Activated effector memory CD4-positive, alpha-beta T cell treated with anti-CD3 and anti-CD28 coated beads, Interleukin-2, amount 50 U/mL, for 16 hours (primary cell): ENCODE measurements at regions not wholly inside any gene's neighbourhood (a gene's known extent, or its start where the extent isn't known, plus 50 kb on each side); places are given as distances from the start of the nearest gene placed in this dataset.

Source experiments
- DNase-seq: peaks from one replicate; pipeline ENCODE4 v3.0.0-alpha.2; 2020

DNA sequence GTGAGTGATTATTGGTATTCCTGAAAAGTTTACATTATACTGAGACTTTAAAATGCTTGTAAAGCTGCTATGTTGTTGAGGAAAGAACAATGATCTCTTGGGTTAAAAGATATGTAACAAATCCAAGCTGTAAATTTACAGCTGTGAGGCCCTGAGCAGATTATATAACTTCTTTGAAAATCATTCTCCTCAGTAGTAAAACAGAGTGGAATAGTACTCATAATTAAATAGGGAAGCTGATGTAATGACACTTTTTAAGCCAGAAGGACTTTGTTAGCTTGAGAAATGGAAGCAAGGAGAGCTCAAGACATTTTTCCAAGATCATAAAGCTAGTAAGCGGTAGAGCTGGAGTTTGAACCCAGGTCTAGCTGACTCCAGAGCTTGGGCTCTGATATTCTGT, 363.9 kb downstream of the TMEM135 start:
- DNase-seq, result no peak

DNA sequence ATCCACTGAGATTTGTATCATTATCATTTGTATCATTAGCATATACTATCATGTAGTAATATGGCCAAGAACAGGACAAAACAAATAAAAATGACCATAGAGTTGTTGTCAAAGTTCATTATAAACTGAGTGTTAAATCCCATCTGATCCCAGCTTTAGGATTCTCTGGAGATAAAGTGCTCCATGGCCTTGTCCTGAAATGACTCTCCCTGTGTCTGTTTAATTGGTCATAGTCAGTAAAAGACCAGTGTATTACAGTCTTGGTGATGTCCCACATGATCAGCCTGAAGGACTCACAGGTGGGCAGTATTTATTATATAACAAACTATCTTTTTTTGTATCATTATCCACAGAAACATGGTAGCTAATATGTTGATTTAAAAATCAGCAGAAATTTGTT, 361.6 kb downstream of the TMEM135 start:
- no peak for DNase-seq

GRCh38 chr11:87398931-87399330, 361.2 kb downstream of the TMEM135 start:
- no peak for DNase-seq

GRCh38 chr11:87397011-87397865, 359.5 kb downstream of the TMEM135 start:
- no peak for DNase-seq

DNA sequence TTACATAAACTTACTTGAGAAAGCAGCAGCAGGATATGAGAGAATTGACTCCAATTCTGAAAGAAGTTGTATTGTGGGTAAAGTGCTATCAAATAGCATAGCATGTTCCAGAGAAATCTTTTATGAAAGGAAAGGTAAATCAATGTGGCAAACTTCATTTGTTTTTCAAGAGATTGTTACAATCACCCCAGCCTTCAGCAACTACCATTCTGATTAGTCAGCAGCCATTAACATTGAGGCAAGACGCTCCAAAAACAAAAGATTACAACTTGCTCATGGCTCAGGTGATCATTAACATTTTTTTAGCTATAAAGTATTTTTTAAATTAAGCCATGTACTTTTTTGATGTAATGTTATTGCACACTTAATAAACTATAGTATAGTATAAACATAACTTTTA, 357.2 kb downstream of the TMEM135 start:
- DNase-seq, result no peak

DNA sequence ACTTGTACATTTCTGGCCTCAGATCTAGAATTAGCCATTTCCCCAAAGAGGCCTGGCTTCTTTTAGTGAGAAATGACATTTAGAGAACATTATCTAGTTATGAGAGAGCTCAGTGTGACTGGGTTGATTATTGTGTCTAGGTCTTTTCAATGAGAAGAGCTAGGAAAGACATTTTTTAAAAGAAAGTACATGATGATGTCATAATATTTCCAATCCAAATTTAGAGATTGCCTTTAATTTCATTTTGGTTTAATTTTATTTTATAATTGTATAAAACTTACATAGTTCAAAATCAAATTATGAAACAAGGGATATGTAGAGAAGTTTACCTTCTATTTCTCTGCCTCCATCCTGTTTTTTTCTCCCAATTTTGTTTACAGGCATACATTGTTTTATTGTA, 354.9 kb downstream of the TMEM135 start:
- DNase-seq, result no peak

DNA sequence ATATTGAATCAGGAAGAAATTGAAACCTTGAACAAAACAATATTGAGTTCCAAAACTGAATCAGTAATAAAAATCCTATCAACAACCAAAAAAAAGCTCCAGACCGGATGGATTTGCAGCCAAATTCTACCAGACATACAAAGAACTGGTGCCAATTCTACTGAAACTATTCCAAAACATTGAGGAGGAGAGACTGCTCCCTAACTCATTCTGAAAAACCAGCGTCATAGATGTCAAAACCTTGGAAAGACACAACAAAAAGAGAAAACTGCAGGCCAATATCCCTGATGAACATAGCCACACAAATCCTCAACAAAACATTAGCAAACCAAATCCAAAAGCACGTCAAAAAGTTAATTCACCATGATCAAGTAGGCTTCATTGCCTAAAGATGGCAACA, 353.8 kb downstream of the TMEM135 start:
- DNase-seq, result no peak

DNA sequence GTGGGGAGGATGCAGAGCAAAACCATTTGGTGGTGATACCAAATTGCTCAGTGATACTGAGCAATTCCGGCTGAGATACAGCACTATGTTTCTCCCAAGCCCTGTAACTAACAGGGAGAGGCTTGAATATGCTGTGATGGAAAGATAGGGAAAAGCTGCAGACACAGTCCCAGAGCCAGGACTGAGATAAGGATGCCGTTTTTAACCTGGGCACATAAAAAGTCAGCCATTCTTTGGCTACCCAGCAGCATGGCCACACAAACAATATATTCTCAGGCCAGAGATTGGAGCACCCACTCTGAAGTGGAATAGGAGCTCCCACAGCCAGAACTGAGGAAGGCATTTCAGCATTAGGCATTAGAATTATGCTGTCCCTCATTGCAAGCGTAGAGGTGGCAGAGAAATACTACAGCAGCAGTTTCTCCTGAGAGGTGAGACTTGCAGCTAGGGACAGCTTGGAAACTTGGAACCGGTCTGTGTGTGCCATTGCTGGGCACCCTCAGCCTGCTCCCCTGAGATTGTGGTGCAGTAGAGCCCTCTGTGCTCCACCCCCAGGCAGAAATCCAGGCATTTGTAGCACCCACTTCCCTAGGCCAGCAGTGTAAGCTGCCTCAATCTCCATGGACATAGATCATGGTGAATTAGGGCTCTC, 346.5 kb downstream of the TMEM135 start:
- DNase-seq, result no peak

GRCh38 chr11:87374038-87374807, 336.5 kb downstream of the TMEM135 start:
- DNase-seq, result no peak
